Thyroid gland (tissue), 4 donors: ENCODE measurements at regions not wholly inside any gene's neighbourhood (a gene's known extent, or its start where the extent isn't known, plus 50 kb on each side); places are given as distances from the start of the nearest gene placed in this dataset.

Experiments used
- POLR2A ChIP-seq, 2 donors: fragments of 450-650 bp; IDR thresholded peaks; one replicate each; pipeline ENCODE4 v1.6.1; 2017; ENCODE audit warnings: antibody characterized with exemption in 2 of 2, mild to moderate bottlenecking in 2 of 2, moderate library complexity in 1 of 2
- TF ChIP-seq, protein P1 (sequence below), 6 experiments: fragments of 200-600 bp in 3 of 6; fragments of 450-650 bp in 3 of 6; sonication (generic) in 3 of 6; IDR thresholded peaks; one replicate each; pipeline ENCODE4 v1.5.1; 2016 to 2019; ENCODE audit warnings: antibody characterized with exemption in 6 of 6, mild to moderate bottlenecking in 2 of 6, inconsistent platforms in 1 of 6, moderate library complexity in 1 of 6

- TF ChIP-seq, protein P1, sequence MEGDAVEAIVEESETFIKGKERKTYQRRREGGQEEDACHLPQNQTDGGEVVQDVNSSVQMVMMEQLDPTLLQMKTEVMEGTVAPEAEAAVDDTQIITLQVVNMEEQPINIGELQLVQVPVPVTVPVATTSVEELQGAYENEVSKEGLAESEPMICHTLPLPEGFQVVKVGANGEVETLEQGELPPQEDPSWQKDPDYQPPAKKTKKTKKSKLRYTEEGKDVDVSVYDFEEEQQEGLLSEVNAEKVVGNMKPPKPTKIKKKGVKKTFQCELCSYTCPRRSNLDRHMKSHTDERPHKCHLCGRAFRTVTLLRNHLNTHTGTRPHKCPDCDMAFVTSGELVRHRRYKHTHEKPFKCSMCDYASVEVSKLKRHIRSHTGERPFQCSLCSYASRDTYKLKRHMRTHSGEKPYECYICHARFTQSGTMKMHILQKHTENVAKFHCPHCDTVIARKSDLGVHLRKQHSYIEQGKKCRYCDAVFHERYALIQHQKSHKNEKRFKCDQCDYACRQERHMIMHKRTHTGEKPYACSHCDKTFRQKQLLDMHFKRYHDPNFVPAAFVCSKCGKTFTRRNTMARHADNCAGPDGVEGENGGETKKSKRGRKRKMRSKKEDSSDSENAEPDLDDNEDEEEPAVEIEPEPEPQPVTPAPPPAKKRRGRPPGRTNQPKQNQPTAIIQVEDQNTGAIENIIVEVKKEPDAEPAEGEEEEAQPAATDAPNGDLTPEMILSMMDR (IDR thresholded peaks at IDR 0.05) = no peak
- TF ChIP-seq POLR2A (IDR thresholded peaks at IDR 0.05) = no peak
Observed at GRCh38 chr2:6590442-6590841, 275.3 kb downstream of the CMPK2 start.
